ENCODE measurements at regions not wholly inside any gene's neighbourhood (a gene's known extent, or its start where the extent isn't known, plus 50 kb on each side); places are given as distances from the start of the nearest gene placed in this dataset.
"Not testable (repeated sequence)": the region's sequence is repeated elsewhere in the genome, so short reads cannot be mapped to it uniquely, and the experiment has no call there.

DNA sequence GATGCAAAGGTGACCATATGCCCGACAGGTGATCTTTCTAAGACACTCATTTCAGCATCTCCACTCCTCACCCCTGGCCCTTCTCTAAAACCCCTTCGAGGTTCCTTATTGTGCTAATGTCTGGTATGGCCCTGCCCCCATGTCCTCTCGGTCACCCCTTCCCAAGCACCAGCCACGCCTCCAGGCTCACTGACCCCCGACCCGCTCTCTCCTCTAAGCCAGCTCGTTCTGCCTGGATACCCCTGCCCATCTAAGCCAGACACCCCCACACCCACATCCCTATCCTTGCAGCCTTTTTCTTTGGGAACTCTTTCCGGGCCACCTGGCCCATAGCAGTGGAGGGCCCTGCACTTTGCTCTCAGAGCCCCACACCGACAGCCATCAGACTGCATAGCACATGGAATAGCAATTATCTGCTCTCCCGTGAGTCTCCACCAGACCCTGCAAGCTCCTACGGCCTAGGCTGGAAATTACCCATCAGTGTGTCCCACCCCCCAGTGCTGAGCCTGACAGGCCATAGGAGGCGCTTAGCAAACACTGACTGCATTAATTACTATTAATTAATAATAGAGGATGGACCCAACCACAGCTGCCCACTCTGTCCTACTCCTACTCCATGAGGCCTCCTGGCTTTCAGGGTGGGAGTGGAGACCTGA is 176.7 kb downstream of the TMEM132E start:
- TF ChIP-seq, protein P1, sequence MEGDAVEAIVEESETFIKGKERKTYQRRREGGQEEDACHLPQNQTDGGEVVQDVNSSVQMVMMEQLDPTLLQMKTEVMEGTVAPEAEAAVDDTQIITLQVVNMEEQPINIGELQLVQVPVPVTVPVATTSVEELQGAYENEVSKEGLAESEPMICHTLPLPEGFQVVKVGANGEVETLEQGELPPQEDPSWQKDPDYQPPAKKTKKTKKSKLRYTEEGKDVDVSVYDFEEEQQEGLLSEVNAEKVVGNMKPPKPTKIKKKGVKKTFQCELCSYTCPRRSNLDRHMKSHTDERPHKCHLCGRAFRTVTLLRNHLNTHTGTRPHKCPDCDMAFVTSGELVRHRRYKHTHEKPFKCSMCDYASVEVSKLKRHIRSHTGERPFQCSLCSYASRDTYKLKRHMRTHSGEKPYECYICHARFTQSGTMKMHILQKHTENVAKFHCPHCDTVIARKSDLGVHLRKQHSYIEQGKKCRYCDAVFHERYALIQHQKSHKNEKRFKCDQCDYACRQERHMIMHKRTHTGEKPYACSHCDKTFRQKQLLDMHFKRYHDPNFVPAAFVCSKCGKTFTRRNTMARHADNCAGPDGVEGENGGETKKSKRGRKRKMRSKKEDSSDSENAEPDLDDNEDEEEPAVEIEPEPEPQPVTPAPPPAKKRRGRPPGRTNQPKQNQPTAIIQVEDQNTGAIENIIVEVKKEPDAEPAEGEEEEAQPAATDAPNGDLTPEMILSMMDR (conservative IDR thresholded peaks at IDR 0.05; ENCODE audit: low read depth, low read length): no peak
- no peak for DNase-seq (ENCODE audit: low read depth)
- no peak overlapping the region for H3K4me3 ChIP-seq (ENCODE audit: low read depth, low read length)

DNA sequence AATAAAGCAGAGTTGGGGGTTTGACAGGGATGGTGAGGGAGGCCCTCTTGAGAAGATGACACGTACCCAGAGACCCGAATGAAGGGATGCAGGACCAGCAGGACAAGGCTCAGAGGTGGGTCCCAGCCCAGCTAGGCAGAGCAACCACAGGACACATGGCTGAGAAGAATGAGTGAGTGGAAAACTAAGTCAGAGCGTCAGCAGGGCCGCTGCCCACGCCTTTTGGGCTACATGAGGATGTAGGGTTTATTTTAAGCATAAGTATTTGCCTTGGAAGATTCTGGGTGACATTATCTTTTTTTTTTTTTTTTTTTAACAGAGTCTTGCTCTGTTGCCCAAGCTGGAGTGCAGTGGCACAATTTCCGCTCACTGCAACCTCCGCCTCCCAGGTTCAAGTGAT is 176.0 kb downstream of the TMEM132E start:
- DNase-seq (ENCODE audit: low read depth): no peak
- no peak overlapping the region for H3K4me3 ChIP-seq (ENCODE audit: low read depth, low read length)
- TF ChIP-seq, protein P1 (conservative IDR thresholded peaks at IDR 0.05; ENCODE audit: low read depth, low read length): no peak

DNA sequence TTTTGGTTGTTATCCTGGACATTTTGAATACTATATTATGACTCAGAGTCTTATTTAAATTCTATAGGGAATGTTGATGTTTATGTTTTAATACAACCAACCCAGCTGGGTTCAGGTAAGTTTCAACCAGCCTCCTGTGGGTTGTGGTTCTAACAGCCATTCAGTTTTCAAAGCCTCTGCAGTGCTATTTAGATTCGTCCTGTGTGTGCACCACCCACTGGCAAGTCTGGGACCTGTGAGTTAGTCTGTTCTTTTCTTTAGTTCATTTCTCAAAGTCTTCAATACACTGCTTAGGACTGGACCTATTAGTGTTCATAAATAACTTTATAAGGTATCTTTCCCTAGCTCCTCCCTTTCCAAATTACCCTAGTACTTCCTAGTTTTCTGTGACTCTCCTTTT is 170.6 kb downstream of the TMEM132E start:
- no peak for DNase-seq (ENCODE audit: low read depth)
- no peak overlapping the region for H3K4me3 ChIP-seq (ENCODE audit: low read depth, low read length)
- TF ChIP-seq, protein P1 (conservative IDR thresholded peaks at IDR 0.05; ENCODE audit: low read depth, low read length): peak; percentile 36

DNA sequence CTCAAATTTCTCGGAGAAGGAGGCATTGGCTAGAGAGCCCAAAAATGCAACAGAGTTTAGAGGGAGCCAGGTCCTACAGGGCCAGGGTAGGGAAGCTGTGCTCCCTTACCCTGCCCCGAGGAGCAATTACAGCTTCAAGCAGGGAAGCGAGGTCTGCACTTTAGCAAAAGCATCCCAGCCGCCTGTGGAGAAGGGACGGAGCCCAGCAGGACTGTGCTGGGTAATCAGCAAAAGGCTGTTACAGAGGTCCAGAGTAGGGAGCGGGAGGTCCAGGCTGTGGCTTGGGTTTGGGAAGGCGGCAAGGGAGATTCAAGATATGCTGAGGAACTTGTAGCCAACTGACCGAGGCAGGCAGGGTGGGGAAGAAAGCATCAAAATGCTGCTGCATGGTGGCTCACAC is 162.6 kb downstream of the TMEM132E start:
- DNase-seq (ENCODE audit: low read depth): no peak
- TF ChIP-seq, protein P1 (conservative IDR thresholded peaks at IDR 0.05; ENCODE audit: low read depth, low read length): no peak
- no peak overlapping the region for H3K4me3 ChIP-seq (ENCODE audit: low read depth, low read length)

DNA sequence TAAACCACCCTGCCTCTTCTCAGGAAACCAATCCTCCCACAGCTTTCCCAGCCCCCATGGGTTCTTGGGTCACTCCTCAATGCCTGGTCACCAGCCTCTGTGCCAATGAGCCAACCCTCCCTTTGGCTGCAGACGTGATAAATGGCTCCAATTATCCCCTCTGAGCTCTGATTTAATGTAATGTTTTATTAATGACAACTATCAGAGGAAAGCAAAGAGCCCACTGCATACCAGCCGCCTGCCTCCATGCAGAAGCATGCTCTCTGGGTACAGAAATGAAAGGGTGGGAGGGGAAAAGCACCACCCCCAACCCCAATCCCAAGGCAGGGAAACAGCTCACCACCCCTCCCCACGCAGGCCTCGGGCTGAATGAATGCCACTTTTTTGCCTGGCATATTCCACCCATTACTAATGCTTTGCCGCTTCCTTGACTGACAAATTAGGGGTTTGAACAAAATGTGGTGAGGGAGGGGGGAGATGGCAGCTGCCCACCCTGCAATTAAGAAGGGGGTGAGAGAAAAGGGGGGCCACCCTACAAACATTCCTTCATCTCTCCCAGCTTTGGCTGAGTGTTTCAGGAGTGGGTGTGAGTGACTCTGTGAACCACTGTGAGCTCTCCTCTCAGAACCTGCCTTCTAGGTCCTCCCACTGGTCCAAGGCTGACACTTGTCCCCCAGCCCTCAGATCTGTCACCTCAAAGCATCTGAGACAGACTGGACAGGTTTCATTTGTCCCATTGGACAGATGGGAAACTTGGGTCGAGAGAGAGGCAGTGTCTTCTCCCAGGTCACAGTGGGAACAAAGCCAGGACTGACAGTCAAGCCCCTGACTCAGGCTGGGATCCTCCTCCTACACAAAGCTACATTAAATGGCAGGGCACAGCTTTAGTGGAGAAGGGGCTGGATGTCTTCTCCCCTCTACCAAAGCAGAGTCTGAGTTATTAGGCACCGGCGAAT is 161.5 kb downstream of the TMEM132E start:
- TF ChIP-seq, protein P1 (conservative IDR thresholded peaks at IDR 0.05; ENCODE audit: low read depth, low read length): no peak
- H3K4me3 ChIP-seq (ENCODE audit: low read depth, low read length): no peak overlapping the region
- no peak for DNase-seq (ENCODE audit: low read depth)

DNA sequence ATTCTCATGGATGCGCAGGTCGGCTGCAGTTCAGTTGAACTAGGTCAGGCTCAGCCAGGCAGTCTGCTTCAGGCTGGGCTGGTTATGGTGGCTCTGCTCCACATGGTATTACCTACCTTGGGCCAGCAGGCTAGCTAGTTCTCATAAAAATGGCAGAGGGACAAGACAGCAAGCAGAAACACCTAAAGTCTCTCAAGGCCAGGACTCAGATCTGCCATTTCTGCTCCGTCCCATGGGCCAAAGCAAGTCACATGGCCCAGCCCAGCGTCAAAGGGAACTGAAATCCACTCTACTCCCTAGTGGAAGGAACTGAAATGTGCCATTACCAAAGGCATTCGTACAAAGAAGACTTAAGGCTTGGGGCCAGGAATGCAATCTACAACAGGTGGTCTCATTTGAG is 160.0 kb downstream of the TMEM132E start:
- TF ChIP-seq, protein P1 (conservative IDR thresholded peaks at IDR 0.05; ENCODE audit: low read depth, low read length): no peak
- DNase-seq (ENCODE audit: low read depth): no peak

DNA sequence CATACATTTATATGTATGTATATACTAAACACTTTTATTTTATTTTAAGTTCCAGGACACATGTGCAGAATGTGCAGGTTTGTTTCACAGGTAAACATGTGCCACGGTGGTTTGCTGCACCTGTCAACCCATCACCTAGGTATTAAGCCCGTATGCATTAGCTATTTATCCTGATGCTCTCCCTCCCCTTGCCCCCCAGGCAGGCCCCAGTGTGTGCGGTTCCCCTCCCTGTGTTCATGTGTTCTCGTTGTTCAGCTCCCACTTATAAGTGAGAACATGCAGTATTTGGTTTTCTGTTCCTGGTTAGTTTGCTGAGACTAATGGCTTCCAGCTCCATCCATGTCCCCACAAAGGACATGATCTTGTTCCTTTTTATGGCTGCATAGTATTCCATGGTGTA is 158.3 kb downstream of the TMEM132E start:
- not testable (repeated sequence) for H3K4me3 ChIP-seq (ENCODE audit: low read depth, low read length); DNase-seq (ENCODE audit: low read depth)

More for the DNA sequence above, 160.0 kb downstream of the TMEM132E start:
- no peak overlapping the region for H3K4me3 ChIP-seq (ENCODE audit: low read depth, low read length)

Measured in epithelial cell of proximal tubule (primary cell).